ENCODE measurements at regions not wholly inside any gene's neighbourhood (a gene's known extent, or its start where the extent isn't known, plus 50 kb on each side); places are given as distances from the start of the nearest gene placed in this dataset.
A peak's percentile ranks its signal among the peaks of the same experiment; 100 is the strongest.

DNA sequence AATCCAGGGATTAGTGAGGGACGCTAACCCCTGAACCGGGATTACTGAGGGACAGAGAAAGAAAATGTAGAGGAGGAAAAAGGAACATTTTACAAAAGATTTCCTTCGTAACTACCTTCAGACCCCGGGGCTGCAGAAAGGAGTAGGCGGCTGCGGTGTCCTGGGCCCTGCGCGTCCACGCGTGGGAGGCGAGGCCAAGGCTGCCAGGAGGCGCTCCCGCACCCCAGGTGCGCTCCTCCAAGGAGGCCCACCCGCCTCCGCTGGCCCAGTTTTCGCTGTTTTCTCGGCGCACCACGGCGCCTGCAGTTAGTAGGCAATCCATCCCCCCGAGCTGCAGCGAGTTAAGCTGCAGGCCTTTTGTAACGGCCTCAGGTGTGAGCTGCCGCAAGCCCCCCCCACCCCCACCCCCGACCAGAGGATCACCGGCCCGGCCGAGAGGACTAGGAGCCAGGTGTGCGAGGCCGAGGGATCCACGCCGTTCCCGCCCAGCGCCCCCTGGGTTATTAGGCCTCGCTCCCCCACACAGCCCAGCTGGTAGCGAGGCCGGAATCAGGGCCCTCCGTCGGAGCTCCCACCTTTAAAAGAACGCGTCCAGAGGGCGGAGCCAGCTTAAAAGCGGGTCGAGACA is 380.3 kb upstream of the ARID1B start:
- Mint-ChIP-seq H3K4me1 (peaks cover 58% of the 10 kb centered on the region), H3K4me3 (peak overlapping the region; percentile 61), H3K27me3 (peaks cover 40% of the 10 kb centered on the region), H3K27ac (peak overlapping the region; percentile 59), H3K9me3 (no peaks in the 10 kb centered on the region), H3K36me3 (ENCODE audit: low read depth) (peaks cover 2% of the 10 kb centered on the region)
- ATAC-seq (no peak), DNase-seq (no peak)

GRCh38 chr6:156396068-156396771 is 381.0 kb upstream of the ARID1B start:
- ATAC-seq = peak; percentile 71

GRCh38 chr6:156395276-156395675 is 381.9 kb upstream of the ARID1B start:
- DNase-seq (peak; percentile 7), ATAC-seq (no peak)
- H3K27me3 Mint-ChIP-seq = peaks cover 40% of the 10 kb centered on the region
- H3K36me3 Mint-ChIP-seq (ENCODE audit: low read depth) = peaks cover 2% of the 10 kb centered on the region
- no peak overlapping the region for H3K4me3 Mint-ChIP-seq
- H3K27ac Mint-ChIP-seq = no peak overlapping the region
- no peaks in the 10 kb centered on the region for H3K9me3 Mint-ChIP-seq
- peaks cover 67% of the 10 kb centered on the region for H3K4me1 Mint-ChIP-seq

More at GRCh38 chr6:156396068-156396771, 381.0 kb upstream of the ARID1B start:
- Mint-ChIP-seq H3K36me3 (ENCODE audit: low read depth) (peaks cover 2% of the 10 kb centered on the region), H3K4me3 (peak overlapping the region; percentile 61), H3K27me3 (peaks cover 40% of the 10 kb centered on the region), H3K9me3 (no peaks in the 10 kb centered on the region), H3K27ac (peak overlapping the region; percentile 59), H3K4me1 (peaks cover 65% of the 10 kb centered on the region)
- DNase-seq = no peak

DNA sequence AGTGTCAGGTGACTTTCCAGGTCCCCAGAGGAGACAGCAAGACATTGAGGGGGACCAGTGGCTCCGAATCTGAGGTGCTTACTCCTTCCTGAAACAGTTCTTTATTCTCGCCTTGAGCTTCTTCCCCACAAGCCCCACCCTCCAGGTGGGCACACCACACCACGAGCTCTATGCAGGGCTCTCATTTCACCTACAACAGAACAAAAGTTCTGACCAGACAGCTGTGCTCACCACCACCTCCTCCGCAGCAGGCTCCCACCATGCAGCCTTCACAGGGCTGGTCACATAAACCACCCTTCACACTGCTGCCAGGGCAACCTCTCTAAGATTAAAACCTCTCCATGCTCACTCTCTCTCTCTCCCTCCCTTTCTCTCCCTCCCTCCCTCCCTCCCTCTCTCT is 384.5 kb upstream of the ARID1B start:
- Mint-ChIP-seq H3K9me3 (no peaks in the 10 kb centered on the region), H3K27me3 (peaks cover 26% of the 10 kb centered on the region), H3K36me3 (ENCODE audit: low read depth) (peaks cover 2% of the 10 kb centered on the region), H3K4me1 (peaks cover 56% of the 10 kb centered on the region), H3K4me3 (no peak overlapping the region), H3K27ac (no peak overlapping the region)
- ATAC-seq (no peak), DNase-seq (no peak)

GRCh38 chr6:156391977-156392376 is 385.2 kb upstream of the ARID1B start:
- DNase-seq (no peak), ATAC-seq (no peak)
- Mint-ChIP-seq H3K4me3 (no peak overlapping the region), H3K36me3 (ENCODE audit: low read depth) (peaks cover 2% of the 10 kb centered on the region), H3K9me3 (no peaks in the 10 kb centered on the region), H3K27ac (no peak overlapping the region), H3K4me1 (peaks cover 50% of the 10 kb centered on the region), H3K27me3 (peaks cover 26% of the 10 kb centered on the region)

DNA sequence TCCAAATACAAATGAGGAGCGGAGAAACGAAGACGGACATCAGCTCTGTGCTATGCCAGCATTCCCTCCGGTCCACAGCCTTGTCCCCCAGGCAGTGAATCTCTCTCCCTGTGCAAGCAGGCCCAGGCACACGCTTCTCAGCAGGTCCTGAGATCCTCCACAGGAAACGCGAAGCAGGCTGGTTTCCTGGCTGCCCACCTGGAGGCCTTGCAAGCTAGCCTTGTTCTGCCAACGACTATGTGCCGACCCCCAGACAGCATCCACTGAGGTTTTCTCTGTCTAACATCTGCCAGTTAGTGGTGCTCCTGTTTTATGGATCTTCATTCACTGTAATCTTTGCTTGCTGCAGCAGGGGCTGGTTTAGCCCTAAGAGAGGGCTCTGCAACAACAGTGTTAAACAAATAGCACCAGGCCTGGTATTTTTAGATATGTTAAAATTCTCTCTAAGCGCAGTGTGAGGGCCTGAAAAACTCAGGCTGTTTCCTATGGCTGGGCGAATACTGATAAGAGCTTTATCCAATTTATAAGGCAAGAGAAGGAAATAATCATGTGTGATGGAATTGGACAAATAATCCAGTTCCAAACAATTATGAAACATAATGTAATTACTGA is 386.0 kb upstream of the ARID1B start:
- no peak for ATAC-seq
- Mint-ChIP-seq H3K36me3 (ENCODE audit: low read depth) (peaks cover 2% of the 10 kb centered on the region), H3K27ac (no peak overlapping the region), H3K9me3 (peaks cover 2% of the 10 kb centered on the region), H3K27me3 (peaks cover 26% of the 10 kb centered on the region), H3K4me3 (no peak overlapping the region), H3K4me1 (peaks cover 45% of the 10 kb centered on the region)
- no peak for DNase-seq

DNA sequence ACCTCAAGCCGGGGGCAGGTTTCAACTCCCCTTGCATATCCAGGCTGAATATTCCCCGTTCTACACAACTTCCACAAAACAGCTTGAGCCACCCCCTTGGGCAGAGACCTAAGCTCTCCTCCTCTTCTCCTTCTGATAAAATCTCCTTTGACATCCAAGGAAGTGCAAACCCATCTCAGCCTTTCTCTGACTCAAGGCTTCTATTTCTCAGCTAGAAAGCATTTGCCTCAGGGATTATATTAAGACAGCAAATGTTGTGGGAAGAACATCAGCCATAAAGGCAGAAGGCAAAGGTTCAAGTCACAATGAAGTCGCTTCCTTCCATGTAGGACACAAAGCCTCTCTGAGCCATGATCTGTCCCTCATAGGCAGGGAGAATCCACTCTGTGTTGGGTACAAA is 386.6 kb upstream of the ARID1B start:
- no peak for ATAC-seq
- Mint-ChIP-seq H3K27me3 (peaks cover 26% of the 10 kb centered on the region), H3K36me3 (ENCODE audit: low read depth) (peaks cover 2% of the 10 kb centered on the region), H3K27ac (no peak overlapping the region), H3K4me1 (peaks cover 39% of the 10 kb centered on the region), H3K4me3 (no peak overlapping the region), H3K9me3 (peaks cover 4% of the 10 kb centered on the region)
- no peak for DNase-seq

GRCh38 chr6:156389296-156389695 is 387.9 kb upstream of the ARID1B start:
- no peak for ATAC-seq
- peaks cover 4% of the 10 kb centered on the region for H3K9me3 Mint-ChIP-seq
- no peak for DNase-seq
- H3K4me3 Mint-ChIP-seq = no peak overlapping the region
- no peak overlapping the region for H3K27ac Mint-ChIP-seq
- peaks cover 2% of the 10 kb centered on the region for H3K36me3 Mint-ChIP-seq (ENCODE audit: low read depth)
- H3K4me1 Mint-ChIP-seq = peaks cover 30% of the 10 kb centered on the region
- H3K27me3 Mint-ChIP-seq = peaks cover 16% of the 10 kb centered on the region

DNA sequence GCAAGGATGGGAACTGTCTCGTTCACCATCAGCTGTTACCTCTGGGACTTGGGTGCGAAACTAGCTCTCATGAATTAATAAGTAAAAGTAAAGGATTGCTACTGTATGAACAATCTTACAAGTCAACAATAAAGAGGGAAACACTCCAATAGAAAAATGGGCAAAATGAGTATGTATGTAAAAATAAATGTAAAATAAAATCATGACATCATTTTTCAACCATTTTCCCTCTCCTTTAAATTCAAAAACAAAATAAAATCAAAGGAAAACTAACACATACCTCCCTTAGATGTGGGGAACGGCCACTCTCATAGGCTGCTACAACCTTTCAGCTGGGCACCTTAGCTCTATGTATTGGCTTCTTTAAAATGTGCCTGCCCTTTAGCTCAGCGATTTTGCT is 389.7 kb upstream of the ARID1B start:
- ATAC-seq (no peak), DNase-seq (no peak)
- Mint-ChIP-seq H3K4me3 (no peak overlapping the region), H3K27ac (no peak overlapping the region), H3K36me3 (ENCODE audit: low read depth) (peaks cover 2% of the 10 kb centered on the region), H3K4me1 (peaks cover 14% of the 10 kb centered on the region), H3K9me3 (peaks cover 4% of the 10 kb centered on the region), H3K27me3 (peaks cover 4% of the 10 kb centered on the region)

- Mint-ChIP-seq H3K27me3 (no peaks in the 10 kb centered on the region), H3K36me3 (ENCODE audit: low read depth) (no peaks in the 10 kb centered on the region), H3K4me1 (no peaks in the 10 kb centered on the region)
Observed at GRCh38 chr6:156383059-156383458, 394.1 kb upstream of the ARID1B start.

DNA sequence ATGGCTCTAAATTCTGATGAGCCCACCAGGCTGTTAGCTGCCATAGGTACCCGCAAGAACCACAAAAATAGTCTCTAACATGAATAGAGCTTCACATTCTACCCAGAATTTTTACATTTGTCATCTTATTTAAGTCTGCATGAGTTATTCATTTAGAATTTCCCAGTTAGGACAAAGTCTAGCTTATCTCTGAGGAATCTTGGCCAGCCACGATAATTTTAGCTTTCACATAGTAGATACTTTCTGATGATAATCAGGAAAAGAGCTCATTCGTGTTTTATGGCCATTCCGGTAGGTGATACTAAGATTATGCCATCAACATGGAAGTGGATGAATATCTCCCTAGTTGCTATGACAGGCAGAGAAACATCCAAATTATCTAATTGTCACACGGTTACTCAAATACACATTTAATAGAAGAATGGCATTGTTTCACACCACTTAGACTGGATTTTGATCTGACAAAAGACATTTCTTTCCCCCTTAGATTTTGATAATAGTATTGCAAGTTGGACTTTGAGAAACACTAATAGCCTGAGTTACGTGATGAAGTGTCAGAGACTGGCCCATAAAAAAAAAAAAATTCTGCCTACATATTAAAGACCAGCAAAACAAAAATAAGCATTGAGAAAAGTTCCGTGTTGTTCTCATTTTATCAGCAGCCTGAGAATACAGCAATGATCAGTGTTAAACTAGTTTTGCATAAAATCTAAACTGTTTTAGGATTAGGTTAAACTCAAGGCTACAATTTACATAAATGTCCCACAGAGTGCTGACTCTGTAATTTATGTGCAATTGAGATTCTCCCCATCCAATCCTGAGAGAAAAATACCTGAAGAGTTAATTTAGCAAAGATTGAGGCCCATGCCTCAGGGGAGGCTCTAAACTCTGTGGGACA is 397.5 kb upstream of the ARID1B start:
- Mint-ChIP-seq H3K36me3 (ENCODE audit: low read depth) (no peaks in the 10 kb centered on the region), H3K9me3 (no peaks in the 10 kb centered on the region), H3K27me3 (no peaks in the 10 kb centered on the region), H3K4me1 (no peaks in the 10 kb centered on the region), H3K4me3 (no peak overlapping the region), H3K27ac (no peak overlapping the region)
- no peak for ATAC-seq
- no peak for DNase-seq

More at GRCh38 chr6:156383059-156383458, 394.1 kb upstream of the ARID1B start:
- peaks cover 4% of the 10 kb centered on the region for H3K9me3 Mint-ChIP-seq
- ATAC-seq (no peak), DNase-seq (no peak)
- H3K4me3 Mint-ChIP-seq = no peak overlapping the region
- H3K27ac Mint-ChIP-seq = no peak overlapping the region

- Mint-ChIP-seq H3K4me1 (no peaks in the 10 kb centered on the region), H3K9me3 (no peaks in the 10 kb centered on the region), H3K4me3 (no peak overlapping the region), H3K27me3 (no peaks in the 10 kb centered on the region), H3K27ac (no peak overlapping the region), H3K36me3 (ENCODE audit: low read depth) (no peaks in the 10 kb centered on the region)
- DNase-seq = no peak
- ATAC-seq = no peak
Observed at GRCh38 chr6:156378853-156379252, 398.3 kb upstream of the ARID1B start.

DNA sequence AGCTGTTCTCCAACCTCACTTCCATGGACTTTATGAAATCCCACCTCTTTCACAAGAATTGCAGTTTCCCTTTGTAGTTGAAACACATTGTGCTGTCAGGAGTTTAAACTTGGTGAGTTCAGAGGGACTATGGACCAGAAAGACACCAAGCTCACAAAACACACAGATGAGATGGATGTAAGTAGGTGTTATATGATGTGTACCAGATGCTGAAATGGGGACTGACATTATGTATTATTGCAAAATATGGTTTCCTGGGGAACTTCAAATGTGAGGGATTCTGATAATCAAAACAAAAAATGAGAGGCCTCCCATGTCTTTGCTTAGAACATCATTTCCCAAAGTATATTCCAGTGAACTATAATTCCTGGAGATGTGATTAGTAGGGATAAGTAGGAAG is 401.1 kb upstream of the ARID1B start:
- DNase-seq (no peak), ATAC-seq (no peak)
- H3K27ac Mint-ChIP-seq = no peak overlapping the region
- no peak overlapping the region for H3K4me3 Mint-ChIP-seq
- no peaks in the 10 kb centered on the region for H3K4me1 Mint-ChIP-seq
- no peaks in the 10 kb centered on the region for H3K9me3 Mint-ChIP-seq
- no peaks in the 10 kb centered on the region for H3K36me3 Mint-ChIP-seq (ENCODE audit: low read depth)
- H3K27me3 Mint-ChIP-seq = no peaks in the 10 kb centered on the region

GRCh38 chr6:156359912-156360311 is 417.3 kb upstream of the ARID1B start:
- DNase-seq (no peak), ATAC-seq (no peak)
- H3K4me3 Mint-ChIP-seq = no peak overlapping the region
- no peaks in the 10 kb centered on the region for H3K4me1 Mint-ChIP-seq
- H3K27ac Mint-ChIP-seq = no peak overlapping the region
- H3K36me3 Mint-ChIP-seq (ENCODE audit: low read depth) = peaks cover 3% of the 10 kb centered on the region
- peaks cover 9% of the 10 kb centered on the region for H3K9me3 Mint-ChIP-seq
- H3K27me3 Mint-ChIP-seq = peaks cover 2% of the 10 kb centered on the region

Data from activated naive CD8-positive, alpha-beta T cell treated with anti-CD3 and anti-CD28 coated beads, Interleukin-2, amount 50 U/mL, for 24 hours (primary cell).